Transverse colon (tissue), 4 donors: ENCODE measurements at regions not wholly inside any gene's neighbourhood (a gene's known extent, or its start where the extent isn't known, plus 50 kb on each side); places are given as distances from the start of the nearest gene placed in this dataset.
A peak's percentile ranks its signal among the peaks of the same experiment; 100 is the strongest.

Experiments
- DNase-seq: peaks from one replicate; pipeline ENCODE4 v3.0.0-alpha.2; 2019
- H3K27ac ChIP-seq, 4 donors: fragments of 200-600 bp; sonication (generic); 2 replicates each; pipeline ENCODE4 v1.5.1; 2016 to 2018; ENCODE audit warnings: inconsistent platforms in 4 of 4
- H3K27me3 ChIP-seq: fragments of 200-600 bp; sonication (generic); 2 replicates; pipeline ENCODE4 v1.5.1; 2017; ENCODE audit warnings: inconsistent platforms
- H3K36me3 ChIP-seq, 4 donors: fragments of 200-600 bp; sonication (generic); 2 replicates each; pipeline ENCODE4 v1.5.1; 2017 to 2019; ENCODE audit warnings: inconsistent platforms in 4 of 4
- H3K4me1 ChIP-seq, 4 donors: fragments of 200-600 bp; sonication (generic); 2 replicates each; pipeline ENCODE4 v1.5.1; 2017 to 2020; ENCODE audit warnings: inconsistent platforms in 4 of 4
- H3K4me3 ChIP-seq, 4 donors: fragments of 200-600 bp; sonication (generic); 1 replicate in 1 of 4; 2 replicates in 3 of 4; pipeline versions ENCODE4 v1.5.1 to v1.6.1; 2017 to 2019; ENCODE audit warnings: inconsistent platforms in 4 of 4
- H3K9me3 ChIP-seq, 2 donors: fragments of 200-600 bp; sonication (generic); 2 replicates each; pipeline ENCODE4 v1.5.1; 2017 to 2019; ENCODE audit warnings: inconsistent platforms in 2 of 2
- CTCF ChIP-seq, 5 experiments: fragments of 200-600 bp in 3 of 5; fragments of 450-650 bp in 2 of 5; sonication (generic) in 3 of 5; IDR thresholded peaks; 1 replicate in 2 of 5; 2 replicates in 3 of 5; pipeline ENCODE4 v1.5.1; 2016 to 2017; ENCODE audit warnings: antibody characterized with exemption in 5 of 5, inconsistent platforms in 3 of 5, mild to moderate bottlenecking in 2 of 5, moderate library complexity in 1 of 5
- EP300 ChIP-seq: sonication (generic); formaldehyde crosslinking; IDR thresholded peaks from one replicate; pipeline ENCODE4 v1.6.1; 2017; ENCODE audit warnings: antibody characterized with exemption, low read depth
- POLR2A ChIP-seq: fragments of 450-650 bp; IDR thresholded peaks from one replicate; pipeline ENCODE4 v1.6.1; 2016; ENCODE audit warnings: antibody characterized with exemption, mild to moderate bottlenecking, moderate library complexity
- POLR2AphosphoS5 ChIP-seq, 3 donors: sonication (generic); formaldehyde crosslinking; IDR thresholded peaks; one replicate each; pipeline ENCODE4 v1.6.1; 2016; ENCODE audit warnings: antibody characterized with exemption in 3 of 3
- WGBS, 2 donors: methylation state at CpG; one replicate each; pipeline ENCODE4 v1.1.5; 2018; ENCODE audit warnings: low coverage in 1 of 2; 5-methylcytosine and 5-hydroxymethylcytosine counted together
- in situ Hi-C, 4 donors: fragments of 200-750 bp; cut with MboI; loops; one replicate each; pipeline versions ENCODE4 v1.15.0 to v1.15.1; 2017; ENCODE audit warnings: low sequenced_read_pairs in 3 of 4, low pct_ligation_motif_present in 1 of 4, low pct_unique_long_range_greater_than_20kb in 1 of 4
- intact Hi-C: fragments of 100-400 bp; cut with DNase I; formaldehyde crosslinking; loops from one replicate; pipeline ENCODE4 v1.15.1; 2023; ENCODE audit warnings: low total_unique reads

- Histone ChIP-seq H3K4me1 (no peaks in the 10 kb centered on the region), H3K4me3 (no peak overlapping the region), H3K27me3 (no peaks in the 10 kb centered on the region), H3K36me3 (no peaks in the 10 kb centered on the region), H3K9me3 (no peaks in the 10 kb centered on the region), H3K27ac (no peak overlapping the region)
- DNase-seq, result no peak
- in situ Hi-C loops, result no loop called here
- 75 to 100% methylated on average over 1 to 4 of the region's 4 CpGs for WGBS, 2 donors
- no peak for TF ChIP-seq POLR2A
- TF ChIP-seq CTCF (IDR thresholded peaks at IDR 0.05), result peak in 2 of 5 experiments; percentile 7 to 20
- intact Hi-C loops, result no loop called here
Observed at GRCh38 chr20:12358006-12358654, 440.4 kb downstream of the BTBD3 start.

GRCh38 chr20:12358655-12359009 lies 440.9 kb downstream of the BTBD3 start:
- intact Hi-C loops (no loop called here), in situ Hi-C loops (no loop called here)
- 76 to 88% methylated on average over 2 of the region's 2 CpGs for WGBS, 2 donors
- no peaks in the 10 kb centered on the region for H3K27me3 ChIP-seq
- H3K4me3 ChIP-seq, result no peak overlapping the region
- no peaks in the 10 kb centered on the region for H3K9me3 ChIP-seq
- no peak for DNase-seq
- H3K36me3 ChIP-seq, result no peaks in the 10 kb centered on the region
- H3K27ac ChIP-seq, result no peak overlapping the region
- no peak for TF ChIP-seq POLR2A
- no peak for TF ChIP-seq EP300
- no peak for TF ChIP-seq CTCF (IDR thresholded peaks at IDR 0.05)
- no peak for TF ChIP-seq POLR2AphosphoS5 (IDR thresholded peaks at IDR 0.05)
- H3K4me1 ChIP-seq, result no peaks in the 10 kb centered on the region

- peaks cover 0 to 17% (median 2%) of the 10 kb centered on the region in 4 donors for H3K4me1 ChIP-seq
- no peak overlapping the region for H3K4me3 ChIP-seq
- H3K36me3 ChIP-seq, result no peaks in the 10 kb centered on the region
- intact Hi-C loops (no loop called here), in situ Hi-C loops (no loop called here)
- WGBS, 2 donors, result 13% methylated on average over 1 of the region's 1 CpG
- no peaks in the 10 kb centered on the region for H3K9me3 ChIP-seq
- DNase-seq, result peak; percentile 9
- H3K27ac ChIP-seq, result peak overlapping the region in 2 of 4 donors; percentile 27 to 60
- no peak for TF ChIP-seq CTCF (IDR thresholded peaks at IDR 0.05)
- TF ChIP-seq EP300, result no peak
- peak in 1 of 3 donors; percentile 15 for TF ChIP-seq POLR2AphosphoS5 (IDR thresholded peaks at IDR 0.05)
- no peaks in the 10 kb centered on the region for H3K27me3 ChIP-seq
Observed at GRCh38 chr20:12371990-12372389, 454.3 kb downstream of the BTBD3 start.

GRCh38 chr20:12372557-12372956 lies 454.9 kb downstream of the BTBD3 start:
- H3K9me3 ChIP-seq, result no peaks in the 10 kb centered on the region
- no peaks in the 10 kb centered on the region for H3K36me3 ChIP-seq
- DNase-seq, result no peak
- peaks cover 0 to 17% (median 2%) of the 10 kb centered on the region in 4 donors for H3K4me1 ChIP-seq
- H3K27me3 ChIP-seq, result no peaks in the 10 kb centered on the region
- TF ChIP-seq CTCF (IDR thresholded peaks at IDR 0.05) (no peak), POLR2AphosphoS5 (IDR thresholded peaks at IDR 0.05) (peak in 1 of 3 donors; percentile 42), POLR2A (no peak), EP300 (no peak)
- 29 to 57% methylated on average over 1 of the region's 1 CpG for WGBS, 2 donors
- peak overlapping the region in 2 of 4 donors; percentile 27 to 60 for H3K27ac ChIP-seq
- H3K4me3 ChIP-seq, result no peak overlapping the region
- intact Hi-C loops, result no loop called here
- in situ Hi-C loops, result no loop called here
